HG02885 (cell line): ENCODE measurements at regions not wholly inside any gene's neighbourhood (a gene's known extent, or its start where the extent isn't known, plus 50 kb on each side); places are given as distances from the start of the nearest gene placed in this dataset.
"Not testable (repeated sequence)": the region's sequence is repeated elsewhere in the genome, so short reads cannot be mapped to it uniquely, and the experiment has no call there.

Experiments used
- ATAC-seq: cut with Tn5 transposase; IDR thresholded peaks from one replicate; pipeline ENCODE4 v1.9.1; 2021; ENCODE audit warnings: mild to moderate bottlenecking; ENCODE audit not compliant: unreplicated experiment, poor library complexity

GRCh38 chr2:63737081-63737751 lies 104.5 kb upstream of the UGP2 start:
- no peak for ATAC-seq

DNA sequence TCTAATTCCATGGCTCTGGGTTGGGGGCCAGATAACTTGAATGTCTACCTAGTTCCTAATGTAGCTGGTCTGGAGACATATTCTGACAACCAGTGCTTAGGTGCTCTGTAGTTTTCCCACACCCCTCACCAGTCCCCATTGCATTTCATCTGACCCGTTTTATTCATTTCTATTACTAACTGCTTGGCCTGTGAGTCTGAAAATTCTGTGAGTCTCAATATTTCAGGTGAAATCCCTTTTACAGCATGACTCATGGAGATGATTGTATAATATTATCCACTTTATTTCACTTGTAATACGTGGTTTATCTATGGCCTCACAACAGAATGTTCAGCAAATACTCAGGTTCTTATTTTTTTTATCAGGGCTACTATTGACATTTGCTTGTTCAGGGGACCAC lies 103.7 kb upstream of the UGP2 start:
- no peak for ATAC-seq

GRCh38 chr2:63739180-63739579 lies 102.5 kb upstream of the UGP2 start:
- not testable (repeated sequence) for ATAC-seq

GRCh38 chr2:63740020-63740419 lies 101.7 kb upstream of the UGP2 start:
- ATAC-seq = no peak

DNA sequence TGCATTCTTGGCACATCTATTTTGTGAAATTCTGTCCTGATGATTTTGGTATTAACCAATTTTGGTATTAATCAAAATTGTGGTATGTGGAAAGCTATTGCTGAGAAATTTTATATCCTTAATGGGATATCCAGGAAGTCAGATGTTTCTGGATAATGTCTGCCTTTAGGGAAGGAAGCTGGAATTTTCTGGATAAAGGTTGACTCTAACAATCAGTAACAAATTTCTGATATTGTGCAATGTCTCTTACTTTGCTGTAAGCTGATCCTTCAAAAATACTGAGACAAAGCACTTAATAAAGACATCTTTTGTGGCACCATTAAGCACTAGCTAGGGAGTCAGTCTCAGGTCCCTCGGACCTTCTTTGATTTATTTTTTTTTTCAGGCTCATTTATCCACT lies 100.8 kb upstream of the UGP2 start:
- no peak for ATAC-seq

- ATAC-seq = no peak
These were observed 99.7 kb upstream of the UGP2 start for GRCh38 chr2:63741884-63742579.

DNA sequence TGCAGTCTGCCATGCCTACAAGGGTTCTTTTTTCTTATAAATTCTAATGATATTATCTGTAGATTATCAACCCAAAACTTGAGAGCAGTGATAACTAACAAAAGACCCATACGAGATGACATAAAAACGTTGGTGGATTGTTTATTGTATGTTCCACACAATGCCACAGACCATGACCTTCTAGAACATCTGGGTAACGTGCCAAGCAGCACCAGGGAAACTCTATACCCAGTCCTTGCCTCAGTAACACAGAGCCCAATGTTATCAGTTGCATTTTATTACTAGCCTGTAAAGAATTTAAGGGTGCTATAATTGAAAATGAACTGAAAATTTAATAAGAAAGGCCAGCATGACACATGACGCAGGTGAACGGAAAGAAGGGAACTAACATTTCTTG lies 99.1 kb upstream of the UGP2 start:
- ATAC-seq = no peak

- ATAC-seq = no peak
These were observed 98.3 kb upstream of the UGP2 start for GRCh38 chr2:63743170-63743981.

- no peak for ATAC-seq
These were observed 97.4 kb upstream of the UGP2 start for GRCh38 chr2:63743982-63744966.

GRCh38 chr2:63746548-63746947 lies 95.1 kb upstream of the UGP2 start:
- not testable (repeated sequence) for ATAC-seq

DNA sequence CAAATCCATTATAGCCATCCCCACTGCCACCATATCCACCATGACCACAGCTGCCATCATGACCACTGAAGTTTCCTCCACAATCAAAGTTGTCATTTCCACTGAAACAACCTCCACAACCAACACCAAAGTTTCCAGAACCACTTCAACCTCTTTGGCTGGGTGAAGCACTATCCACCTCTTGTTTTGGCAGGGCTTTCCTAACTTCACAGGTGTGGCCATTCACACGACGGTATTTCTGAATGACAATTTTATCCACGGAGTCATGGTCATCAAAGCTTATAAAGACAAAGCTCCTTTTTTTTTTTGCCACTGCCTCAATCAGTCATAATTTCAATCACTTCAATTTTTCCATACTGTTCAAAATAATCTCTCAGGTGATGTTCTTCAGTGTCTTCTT lies 89.8 kb upstream of the UGP2 start:
- ATAC-seq = no peak

- ATAC-seq = no peak
These were observed 86.5 kb upstream of the UGP2 start for GRCh38 chr2:63755216-63755615.

- ATAC-seq = no peak
These were observed 85.7 kb upstream of the UGP2 start for GRCh38 chr2:63755965-63756364.

- ATAC-seq = no peak
These were observed 78.2 kb upstream of the UGP2 start for GRCh38 chr2:63763391-63763941.

- no peak for ATAC-seq
These were observed 77.1 kb upstream of the UGP2 start for GRCh38 chr2:63764630-63765029.

GRCh38 chr2:63765117-63765516 lies 76.6 kb upstream of the UGP2 start:
- ATAC-seq = no peak

GRCh38 chr2:63767307-63767706 lies 74.4 kb upstream of the UGP2 start:
- no peak for ATAC-seq

DNA sequence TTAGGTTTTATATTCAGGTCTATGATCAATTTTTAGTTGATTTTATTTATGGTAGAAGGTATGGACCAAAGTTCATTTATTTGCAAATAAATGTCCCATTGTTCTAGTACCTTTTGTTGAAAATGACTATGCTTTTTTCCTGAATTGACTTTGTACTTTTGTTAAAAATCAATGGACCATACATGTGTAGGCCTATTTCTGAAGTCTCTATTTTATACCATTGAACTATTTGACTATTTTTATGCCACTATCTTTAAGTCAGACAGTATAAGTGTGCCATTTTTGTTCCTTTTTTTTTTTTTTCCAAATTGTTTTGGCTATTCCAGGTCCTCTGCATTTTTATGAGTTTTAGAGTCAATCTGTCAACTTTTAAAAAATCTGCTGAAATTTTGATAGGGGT lies 73.6 kb upstream of the UGP2 start:
- no peak for ATAC-seq

DNA sequence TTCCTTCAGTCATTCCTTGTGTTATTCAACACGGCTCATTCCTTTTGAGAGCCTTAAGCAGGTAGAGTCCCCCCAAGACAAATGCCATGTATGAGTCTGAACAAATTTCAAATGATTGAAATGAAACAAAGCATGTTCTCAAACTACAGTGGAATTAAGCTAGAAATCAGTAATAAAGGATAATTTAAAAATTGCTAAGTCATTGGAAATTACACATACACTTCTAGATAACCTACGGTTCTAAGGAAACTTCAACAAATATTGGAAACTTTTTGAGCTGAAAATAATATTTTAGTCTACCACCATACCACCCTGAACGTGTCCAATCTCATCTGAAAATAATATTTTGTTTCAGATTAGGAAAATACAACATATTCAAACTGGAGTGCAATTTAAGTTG lies 71.8 kb upstream of the UGP2 start:
- ATAC-seq = no peak

- no peak for ATAC-seq
These were observed 69.6 kb upstream of the UGP2 start for GRCh38 chr2:63772061-63772460.
